ENCODE measurements at regions not wholly inside any gene's neighbourhood (a gene's known extent, or its start where the extent isn't known, plus 50 kb on each side); places are given as distances from the start of the nearest gene placed in this dataset.

GRCh38 chr5:2482778-2483177 lies 268.7 kb downstream of the IRX2 start:
- no peak for DNase-seq

- DNase-seq, result no peak
These were observed 270.6 kb downstream of the IRX2 start for GRCh38 chr5:2480871-2481270.

GRCh38 chr5:2475902-2476301 lies 275.6 kb downstream of the IRX2 start:
- no peak for DNase-seq

GRCh38 chr5:2472670-2473069 lies 278.8 kb downstream of the IRX2 start:
- DNase-seq, result no peak

GRCh38 chr5:2471152-2471879 lies 280.2 kb downstream of the IRX2 start:
- DNase-seq, result no peak

GRCh38 chr5:2466966-2467365 lies 284.5 kb downstream of the IRX2 start:
- DNase-seq, result no peak

GRCh38 chr5:2465383-2465782 lies 286.1 kb downstream of the IRX2 start:
- no peak for DNase-seq

GRCh38 chr5:2464141-2464540 lies 287.3 kb downstream of the IRX2 start:
- no peak for DNase-seq

- DNase-seq, result no peak
These were observed 289.5 kb downstream of the IRX2 start for GRCh38 chr5:2461701-2462691.

- DNase-seq, result no peak
These were observed 291.4 kb downstream of the IRX2 start for GRCh38 chr5:2460098-2460497.

- no peak for DNase-seq
These were observed 292.2 kb downstream of the IRX2 start for GRCh38 chr5:2459251-2459650.

GRCh38 chr5:2455878-2456277 lies 295.6 kb downstream of the IRX2 start:
- DNase-seq, result no peak

GRCh38 chr5:2454876-2455275 lies 296.6 kb downstream of the IRX2 start:
- no peak for DNase-seq

- no peak for DNase-seq
These were observed 297.7 kb downstream of the IRX2 start for GRCh38 chr5:2453781-2454180.

- no peak for DNase-seq
These were observed 300.4 kb downstream of the IRX2 start for GRCh38 chr5:2451100-2451499.

GRCh38 chr5:2442496-2443354 lies 308.8 kb downstream of the IRX2 start:
- DNase-seq, result no peak

- no peak for DNase-seq
These were observed 309.8 kb downstream of the IRX2 start for GRCh38 chr5:2441495-2442180.

GRCh38 chr5:2439608-2440007 lies 311.9 kb downstream of the IRX2 start:
- DNase-seq, result no peak

- no peak for DNase-seq
These were observed 318.4 kb downstream of the IRX2 start for GRCh38 chr5:2433086-2433485.

- no peak for DNase-seq
These were observed 319.2 kb downstream of the IRX2 start for GRCh38 chr5:2432076-2432920.

- DNase-seq, result no peak
These were observed 320.9 kb downstream of the IRX2 start for GRCh38 chr5:2430606-2431005.

- DNase-seq, result no peak
These were observed 323.5 kb downstream of the IRX2 start for GRCh38 chr5:2427983-2428382.

All from NCI-H1436 (cell line).